K562 (cell line): ENCODE measurements at regions not wholly inside any gene's neighbourhood (a gene's known extent, or its start where the extent isn't known, plus 50 kb on each side); places are given as distances from the start of the nearest gene placed in this dataset.

ENCODE experiments used
- ATAC-seq: fragments of 200-7000 bp; cut with Tn5 transposase; 3 replicates; pipeline ENCODE4 v1.9.1; 2020; ENCODE audit warnings: moderate library complexity
- BruUV-seq: library from RNA; stranded (reverse); fragments of 400-500 nt; replicated peaks from 2 replicates; lab custom pipeline; 2021; lab: Mats Ljungman, UMichigan
- CTCF ChIA-PET: fragments of 300-600 bp; formaldehyde crosslinking; extraction: SDS; loops from one replicate; lab custom pipeline; 2021; ENCODE audit warnings: low intra/inter-chr PET ratio; lab: Yijun Ruan, JAX
- POLR2A ChIA-PET: fragments of 300-600, 350-650 bp; sonication (Branson Sonifier 250); formaldehyde crosslinking; extraction: SDS; loops from one replicate; lab custom pipeline; 2021; ENCODE audit warnings: antibody characterized with exemption, inconsistent platforms; lab: Yijun Ruan, JAX
- DNase-seq, 4 experiments: peaks; one replicate each; pipeline versions ENCODE4 v3.0.0 to v3.0.0-alpha.2; 2011 to 2018; ENCODE audit warnings: low spot score in 3 of 4, mixed read lengths in 3 of 4; ENCODE audit errors: extremely low read depth in 1 of 4
- FAIRE-seq: peaks from 2 replicates; lab custom pipeline; 2011; peaks lifted over from hg19 to GRCh38; lab: Jason Lieb, UNC
- H2AFZ ChIP-seq: 2 replicates; pipeline ENCODE4 v1.6.0; 2011; ENCODE audit warnings: low read depth, low read length, control low read depth, inconsistent platforms
- H3K27ac ChIP-seq: fragments of 200-600 bp; 3 replicates; pipeline ENCODE4 v1.8.0; 2011; ENCODE audit warnings: low read depth, mild to moderate bottlenecking, control low read depth, inconsistent platforms, low read length, moderate library complexity, mixed read lengths; ENCODE audit errors: extremely low read depth
- H3K27me3 ChIP-seq, 2 experiments: fragments of 300-600 bp in 1 of 2; 2 replicates in 1 of 2; 3 replicates in 1 of 2; pipeline versions ENCODE4 v1.6.0 to v1.8.0; 2011; ENCODE audit warnings: inconsistent platforms in 2 of 2, low read length in 2 of 2, mild to moderate bottlenecking in 1 of 2, mixed read lengths in 1 of 2, moderate library complexity in 1 of 2; ENCODE audit not compliant: control insufficient read depth in 2 of 2, insufficient read depth in 2 of 2
- H3K36me3 ChIP-seq: fragments of 300-600 bp; 3 replicates; pipeline ENCODE4 v1.8.0; 2011; ENCODE audit warnings: mild to moderate bottlenecking, low read length, inconsistent platforms; ENCODE audit not compliant: control insufficient read depth, insufficient read depth
- H3K4me1 ChIP-seq, 2 experiments: fragments of 200-600 bp in 1 of 2; replicated peaks in 1 of 2; 2 replicates in 1 of 2; 3 replicates in 1 of 2; pipeline versions ENCODE4 v1.5.1 to v1.8.0; 2011; ENCODE audit warnings: inconsistent platforms in 2 of 2, low read length in 2 of 2, mild to moderate bottlenecking in 1 of 2, mixed read lengths in 1 of 2, moderate library complexity in 1 of 2; ENCODE audit not compliant: control insufficient read depth in 2 of 2, insufficient read depth in 2 of 2
- H3K4me2 ChIP-seq: 2 replicates; pipeline ENCODE4 v1.6.1; 2011; ENCODE audit warnings: low read length, control low read depth, inconsistent platforms, mixed read lengths; ENCODE audit not compliant: insufficient read depth
- H3K4me3 ChIP-seq: fragments of 200-600 bp; sonication (generic), shearing (Covaris generic); 2 replicates; pipeline ENCODE4 v1.5.1; 2016; ENCODE audit warnings: control low read depth, inconsistent platforms
- H3K79me2 ChIP-seq: fragments of 200-600 bp; 3 replicates; pipeline ENCODE4 v1.8.0; 2011; ENCODE audit warnings: low read length, inconsistent platforms; ENCODE audit not compliant: control insufficient read depth, insufficient read depth
- H3K9ac ChIP-seq, 2 experiments: 2 replicates each; pipeline versions ENCODE4 v1.6.0 to v1.6.1; 2011; ENCODE audit warnings: low read depth in 2 of 2, low read length in 2 of 2, control low read depth in 1 of 2, inconsistent platforms in 1 of 2, mild to moderate bottlenecking in 1 of 2, mixed read lengths in 1 of 2; ENCODE audit not compliant: insufficient read depth in 1 of 2
- H3K9me1 ChIP-seq: one replicate; pipeline ENCODE4 v1.6.0; 2011; ENCODE audit warnings: inconsistent platforms, mild to moderate bottlenecking, low read length, moderate library complexity; ENCODE audit not compliant: control insufficient read depth, insufficient read depth
- H3K9me3 ChIP-seq: replicated peaks from 2 replicates; pipeline ENCODE4 v1.5.1; 2011; ENCODE audit warnings: low read depth, low read length, inconsistent platforms; ENCODE audit not compliant: control insufficient read depth, insufficient read depth
- H4K20me1 ChIP-seq: replicated peaks from 2 replicates; pipeline ENCODE4 v1.6.1; 2011; ENCODE audit warnings: low read length, inconsistent platforms, mixed read lengths; ENCODE audit not compliant: control insufficient read depth, insufficient read depth
- MAFK ChIP-seq: IDR thresholded peaks from 2 replicates; pipeline ENCODE4 v1.6.1; 2011; ENCODE audit warnings: low read length, improper control_type of control experiment
- MCM3 ChIP-seq: fragments of 450-650 bp; IDR thresholded peaks from 2 replicates; pipeline ENCODE4 v1.6.1; 2016
- WGBS: fragments of 100-300 bp; shearing (Covaris generic); methylation state at CpG from one replicate; pipeline ENCODE4 v1.1.6; 2016; ENCODE audit warnings: low coverage, mixed read lengths; ENCODE audit not compliant: insufficient coverage; ENCODE audit errors: missing lambda C conversion rate; 5-methylcytosine and 5-hydroxymethylcytosine counted together
- in situ Hi-C: fragments of 300-500 bp; cut with MboI; formaldehyde crosslinking; loops from 4 replicates; pipeline ENCODE4 v1.15.0; 2018; ENCODE audit warnings: inconsistent platforms, mixed read lengths
- intact Hi-C: fragments of 100-400 bp; cut with micrococcal nuclease; formaldehyde crosslinking; loops from 2 replicates; pipeline ENCODE4 v1.14.2; 2022
- TF ChIP-seq, protein P1 (sequence below): fragments of 250-450 bp; sonication (Bioruptor Pico); IDR thresholded peaks from 2 replicates; pipeline ENCODE4 v1.5.1; 2021; ENCODE audit warnings: mild to moderate bottlenecking
- TF ChIP-seq, protein P2 (sequence below): fragments of 250-450 bp; sonication (Bioruptor Pico); IDR thresholded peaks from 2 replicates; pipeline ENCODE4 v1.8.0; 2022; ENCODE audit warnings: moderate library complexity, mild to moderate bottlenecking, inconsistent platforms
- TF ChIP-seq, protein P3 (sequence below): sonication (generic); formaldehyde crosslinking; IDR thresholded peaks from 2 replicates; pipeline ENCODE4 v1.8.0; 2022; ENCODE audit warnings: mild to moderate bottlenecking, missing genetic modification reagents, borderline replicate concordance
- TF ChIP-seq, protein P4 (sequence below): fragments of 450-650 bp; IDR thresholded peaks from 2 replicates; pipeline ENCODE4 v1.6.1; 2016; ENCODE audit warnings: low read depth, mild to moderate bottlenecking, moderate library complexity
- TF ChIP-seq, protein P5 (sequence below), 2 experiments: fragments of 450-650 bp; IDR thresholded peaks; 2 replicates each; pipeline ENCODE4 v1.6.1; 2018; ENCODE audit warnings: mild to moderate bottlenecking in 2 of 2, low read depth in 1 of 2; ENCODE audit not compliant: partially characterized antibody in 2 of 2
- TF ChIP-seq, protein P6 (sequence below): fragments of 250-450 bp; sonication (Bioruptor Pico); IDR thresholded peaks from 2 replicates; pipeline ENCODE4 v1.5.0; 2021; ENCODE audit warnings: mild to moderate bottlenecking, moderate library complexity

DNA sequence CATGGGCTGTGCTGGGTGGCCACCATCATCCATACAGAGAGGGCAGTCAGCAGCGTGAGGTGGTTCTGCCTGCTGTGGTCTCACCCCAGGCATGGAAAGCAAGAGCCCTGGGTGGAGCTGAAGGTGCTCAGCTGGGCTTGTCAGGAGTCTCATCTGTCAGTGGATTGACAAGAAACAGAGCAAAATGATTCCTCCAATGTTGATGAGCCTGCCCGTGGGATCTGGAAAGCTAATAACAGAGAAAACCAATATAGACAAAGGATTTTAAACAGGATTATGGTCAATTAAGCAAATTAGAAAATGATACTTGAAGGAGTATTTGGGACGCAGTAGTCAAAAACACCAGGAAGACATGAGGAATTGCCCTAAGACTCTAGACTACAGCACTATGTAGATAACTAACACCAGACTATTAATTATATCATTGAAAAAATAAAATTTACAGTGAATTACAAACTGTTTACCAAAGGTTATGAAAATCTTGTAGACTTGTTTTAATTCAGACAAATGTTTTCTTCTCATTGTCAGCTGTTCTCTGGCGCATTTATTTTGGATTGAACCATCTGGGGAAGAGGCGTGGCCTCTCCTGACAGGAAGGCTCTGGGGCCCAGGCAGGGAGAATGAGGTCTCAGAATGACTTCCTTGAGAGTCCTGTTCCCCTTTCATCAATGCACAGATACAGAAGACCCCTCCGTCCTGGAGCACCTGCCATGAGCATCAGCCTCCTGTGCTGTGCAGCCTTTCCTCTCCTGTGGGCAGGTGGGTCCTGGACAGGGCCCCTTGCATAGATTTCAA is 211.2 kb upstream of the PRSS58 start:
- DNase-seq (no peak), ATAC-seq (no peak), FAIRE-seq (no peak)
- Histone ChIP-seq H3K36me3 (no peaks in the 10 kb centered on the region), H4K20me1 (no peaks in the 10 kb centered on the region), H3K79me2 (no peaks in the 10 kb centered on the region), H2AFZ (no peak overlapping the region), H3K27me3 (peaks cover 0 to 4% of the 10 kb centered on the region in 2 experiments; a peak in 4 of 5 replicates), H3K4me2 (no peak overlapping the region), H3K9me3 (no peaks in the 10 kb centered on the region), H3K9me1 (no peaks in the 10 kb centered on the region), H3K27ac (no peak overlapping the region), H3K9ac (no peak overlapping the region), H3K4me3 (no peak overlapping the region), H3K4me1 (no peaks in the 10 kb centered on the region; a peak in 1 of 5 replicates)
- BruUV-seq = no TSS peak
- WGBS = 6% methylated on average over 6 of the region's 6 CpGs
- ChIA-PET CTCF (no interaction called here), POLR2A (no interaction called here)
- in situ Hi-C loops = no loop called here
- intact Hi-C loops = no loop called here
- TF ChIP-seq, protein P1, sequence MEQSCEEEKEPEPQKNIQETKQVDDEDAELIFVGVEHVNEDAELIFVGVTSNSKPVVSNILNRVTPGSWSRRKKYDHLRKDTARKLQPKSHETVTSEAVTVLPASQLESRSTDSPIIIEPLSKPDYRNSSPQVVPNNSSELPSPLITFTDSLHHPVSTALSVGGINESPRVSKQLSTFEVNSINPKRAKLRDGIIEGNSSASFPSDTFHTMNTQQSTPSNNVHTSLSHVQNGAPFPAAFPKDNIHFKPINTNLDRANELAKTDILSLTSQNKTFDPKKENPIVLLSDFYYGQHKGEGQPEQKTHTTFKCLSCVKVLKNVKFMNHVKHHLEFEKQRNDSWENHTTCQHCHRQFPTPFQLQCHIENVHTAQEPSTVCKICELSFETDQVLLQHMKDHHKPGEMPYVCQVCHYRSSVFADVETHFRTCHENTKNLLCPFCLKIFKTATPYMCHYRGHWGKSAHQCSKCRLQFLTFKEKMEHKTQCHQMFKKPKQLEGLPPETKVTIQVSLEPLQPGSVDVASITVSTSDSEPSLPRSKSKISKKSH (CRISPR knock-in tag) = no peak
- TF ChIP-seq, protein P2, sequence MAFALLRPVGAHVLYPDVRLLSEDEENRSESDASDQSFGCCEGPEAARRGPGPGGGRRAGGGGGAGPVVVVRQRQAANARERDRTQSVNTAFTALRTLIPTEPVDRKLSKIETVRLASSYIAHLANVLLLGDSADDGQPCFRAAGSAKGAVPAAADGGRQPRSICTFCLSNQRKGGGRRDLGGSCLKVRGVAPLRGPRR (CRISPR knock-in tag) = no peak
- TF ChIP-seq, protein P3, sequence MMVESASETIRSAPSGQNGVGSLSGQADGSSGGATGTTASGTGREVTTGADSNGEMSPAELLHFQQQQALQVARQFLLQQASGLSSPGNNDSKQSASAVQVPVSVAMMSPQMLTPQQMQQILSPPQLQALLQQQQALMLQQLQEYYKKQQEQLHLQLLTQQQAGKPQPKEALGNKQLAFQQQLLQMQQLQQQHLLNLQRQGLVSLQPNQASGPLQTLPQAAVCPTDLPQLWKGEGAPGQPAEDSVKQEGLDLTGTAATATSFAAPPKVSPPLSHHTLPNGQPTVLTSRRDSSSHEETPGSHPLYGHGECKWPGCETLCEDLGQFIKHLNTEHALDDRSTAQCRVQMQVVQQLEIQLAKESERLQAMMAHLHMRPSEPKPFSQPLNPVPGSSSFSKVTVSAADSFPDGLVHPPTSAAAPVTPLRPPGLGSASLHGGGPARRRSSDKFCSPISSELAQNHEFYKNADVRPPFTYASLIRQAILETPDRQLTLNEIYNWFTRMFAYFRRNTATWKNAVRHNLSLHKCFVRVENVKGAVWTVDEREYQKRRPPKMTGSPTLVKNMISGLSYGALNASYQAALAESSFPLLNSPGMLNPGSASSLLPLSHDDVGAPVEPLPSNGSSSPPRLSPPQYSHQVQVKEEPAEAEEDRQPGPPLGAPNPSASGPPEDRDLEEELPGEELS (CRISPR knock-in tag) = no peak
- TF ChIP-seq, protein P4, sequence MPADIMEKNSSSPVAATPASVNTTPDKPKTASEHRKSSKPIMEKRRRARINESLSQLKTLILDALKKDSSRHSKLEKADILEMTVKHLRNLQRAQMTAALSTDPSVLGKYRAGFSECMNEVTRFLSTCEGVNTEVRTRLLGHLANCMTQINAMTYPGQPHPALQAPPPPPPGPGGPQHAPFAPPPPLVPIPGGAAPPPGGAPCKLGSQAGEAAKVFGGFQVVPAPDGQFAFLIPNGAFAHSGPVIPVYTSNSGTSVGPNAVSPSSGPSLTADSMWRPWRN = no peak
- no peak for TF ChIP-seq MCM3
- TF ChIP-seq MAFK = no peak
- TF ChIP-seq, protein P5, sequence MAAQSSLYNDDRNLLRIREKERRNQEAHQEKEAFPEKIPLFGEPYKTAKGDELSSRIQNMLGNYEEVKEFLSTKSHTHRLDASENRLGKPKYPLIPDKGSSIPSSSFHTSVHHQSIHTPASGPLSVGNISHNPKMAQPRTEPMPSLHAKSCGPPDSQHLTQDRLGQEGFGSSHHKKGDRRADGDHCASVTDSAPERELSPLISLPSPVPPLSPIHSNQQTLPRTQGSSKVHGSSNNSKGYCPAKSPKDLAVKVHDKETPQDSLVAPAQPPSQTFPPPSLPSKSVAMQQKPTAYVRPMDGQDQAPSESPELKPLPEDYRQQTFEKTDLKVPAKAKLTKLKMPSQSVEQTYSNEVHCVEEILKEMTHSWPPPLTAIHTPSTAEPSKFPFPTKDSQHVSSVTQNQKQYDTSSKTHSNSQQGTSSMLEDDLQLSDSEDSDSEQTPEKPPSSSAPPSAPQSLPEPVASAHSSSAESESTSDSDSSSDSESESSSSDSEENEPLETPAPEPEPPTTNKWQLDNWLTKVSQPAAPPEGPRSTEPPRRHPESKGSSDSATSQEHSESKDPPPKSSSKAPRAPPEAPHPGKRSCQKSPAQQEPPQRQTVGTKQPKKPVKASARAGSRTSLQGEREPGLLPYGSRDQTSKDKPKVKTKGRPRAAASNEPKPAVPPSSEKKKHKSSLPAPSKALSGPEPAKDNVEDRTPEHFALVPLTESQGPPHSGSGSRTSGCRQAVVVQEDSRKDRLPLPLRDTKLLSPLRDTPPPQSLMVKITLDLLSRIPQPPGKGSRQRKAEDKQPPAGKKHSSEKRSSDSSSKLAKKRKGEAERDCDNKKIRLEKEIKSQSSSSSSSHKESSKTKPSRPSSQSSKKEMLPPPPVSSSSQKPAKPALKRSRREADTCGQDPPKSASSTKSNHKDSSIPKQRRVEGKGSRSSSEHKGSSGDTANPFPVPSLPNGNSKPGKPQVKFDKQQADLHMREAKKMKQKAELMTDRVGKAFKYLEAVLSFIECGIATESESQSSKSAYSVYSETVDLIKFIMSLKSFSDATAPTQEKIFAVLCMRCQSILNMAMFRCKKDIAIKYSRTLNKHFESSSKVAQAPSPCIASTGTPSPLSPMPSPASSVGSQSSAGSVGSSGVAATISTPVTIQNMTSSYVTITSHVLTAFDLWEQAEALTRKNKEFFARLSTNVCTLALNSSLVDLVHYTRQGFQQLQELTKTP (IDR thresholded peaks at IDR 0.05; ENCODE audit: low read depth in 1 of 2, partially characterized antibody in 2 of 2) = no peak
- TF ChIP-seq, protein P6, sequence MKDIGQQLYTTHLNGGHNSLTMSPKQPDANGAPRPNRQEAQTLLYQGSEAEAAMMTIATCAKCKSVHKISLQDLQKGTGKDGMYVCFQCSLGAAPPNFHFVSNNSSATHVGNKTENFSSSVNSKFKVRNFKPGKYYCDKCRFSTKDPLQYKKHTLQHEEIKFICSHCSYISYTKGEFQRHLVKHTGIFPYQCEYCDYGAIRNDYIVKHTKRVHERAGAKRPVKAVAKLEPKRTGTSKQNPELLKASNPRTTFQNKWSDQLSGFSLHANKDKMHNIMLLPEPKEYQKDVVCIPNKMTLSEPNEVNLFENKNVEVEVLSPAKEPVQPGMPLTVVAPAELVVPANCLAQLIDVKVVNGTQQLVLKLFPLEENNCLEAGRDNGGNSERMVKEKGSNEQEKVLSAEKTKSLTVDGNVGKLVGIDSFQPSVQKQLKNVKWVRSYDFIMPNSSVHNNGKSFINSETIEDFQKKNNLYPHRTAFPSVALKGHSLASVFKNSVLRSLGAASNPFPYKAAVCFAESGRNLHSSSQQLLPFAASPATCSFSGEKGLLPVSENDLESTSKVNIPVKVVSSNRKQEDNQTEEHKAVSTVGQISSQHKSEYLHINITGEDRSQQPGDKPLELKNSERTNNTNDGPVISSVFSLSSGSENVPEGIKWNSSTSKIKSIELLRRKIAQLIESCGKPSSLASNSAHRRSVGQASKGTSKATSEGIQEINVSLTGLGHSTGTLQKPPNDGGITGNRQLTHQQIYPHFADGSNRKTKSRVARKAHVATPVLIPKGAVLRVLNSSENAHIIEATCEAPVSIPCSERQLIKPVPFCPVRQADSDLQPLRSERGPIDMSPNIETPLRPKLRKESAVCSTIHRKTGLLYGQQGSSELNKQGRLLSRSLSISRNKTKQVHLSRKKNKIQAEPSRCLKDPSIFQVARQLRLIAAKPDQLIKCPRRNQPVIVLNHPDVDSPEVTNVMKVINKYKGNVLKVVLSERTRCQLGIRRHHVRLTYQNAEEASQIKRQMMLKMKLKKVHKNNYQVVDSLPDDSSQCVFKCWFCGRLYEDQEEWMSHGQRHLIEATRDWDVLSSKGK (CRISPR knock-in tag) = no peak
